ENCODE measurements at regions not wholly inside any gene's neighbourhood (a gene's known extent, or its start where the extent isn't known, plus 50 kb on each side); places are given as distances from the start of the nearest gene placed in this dataset.
A peak's percentile ranks its signal among the peaks of the same experiment; 100 is the strongest.

GRCh38 chr17:72591289-72592241, 470.7 kb downstream of the SOX9 start:
- Mint-ChIP-seq H3K4me3 (peak overlapping the region; percentile 74), H3K36me3 (ENCODE audit: low read depth) (no peaks in the 10 kb centered on the region), H3K4me1 (peaks cover 22% of the 10 kb centered on the region), H3K27ac (peak overlapping the region; percentile 71), H3K27me3 (ENCODE audit: insufficient read depth) (peaks cover 49% of the 10 kb centered on the region), H3K9me3 (no peaks in the 10 kb centered on the region)
- 2 to 3% methylated on average over 10 to 62 of the region's 62 CpGs for WGBS, 2 experiments (ENCODE audit: insufficient coverage in 1 of 2, insufficient read length in 1 of 2)
- Histone ChIP-seq H3K4me1 (ENCODE audit: control insufficient read depth, insufficient read depth, low read length) (peaks cover 3% of the 10 kb centered on the region), H3K36me3 (ENCODE audit: control insufficient read depth, insufficient read depth, low read length) (no peaks in the 10 kb centered on the region), H3K27ac (ENCODE audit: low read depth, low read length) (no peak overlapping the region), H3K4me3 (ENCODE audit: low read length) (peak overlapping the region; percentile 82), H3K9me3 (ENCODE audit: control insufficient read depth, low read length) (no peaks in the 10 kb centered on the region), H3K9ac (ENCODE audit: extremely low read depth, low read length, poor library complexity, severe bottlenecking) (no peak overlapping the region), H3K27me3 (ENCODE audit: control insufficient read depth, insufficient read depth, low read length, poor library complexity, severe bottlenecking) (peaks cover 46% of the 10 kb centered on the region)
- DNase-seq: peak; percentile 81
- TF ChIP-seq CTCF (conservative IDR thresholded peaks at IDR 0.05): no peak

DNA sequence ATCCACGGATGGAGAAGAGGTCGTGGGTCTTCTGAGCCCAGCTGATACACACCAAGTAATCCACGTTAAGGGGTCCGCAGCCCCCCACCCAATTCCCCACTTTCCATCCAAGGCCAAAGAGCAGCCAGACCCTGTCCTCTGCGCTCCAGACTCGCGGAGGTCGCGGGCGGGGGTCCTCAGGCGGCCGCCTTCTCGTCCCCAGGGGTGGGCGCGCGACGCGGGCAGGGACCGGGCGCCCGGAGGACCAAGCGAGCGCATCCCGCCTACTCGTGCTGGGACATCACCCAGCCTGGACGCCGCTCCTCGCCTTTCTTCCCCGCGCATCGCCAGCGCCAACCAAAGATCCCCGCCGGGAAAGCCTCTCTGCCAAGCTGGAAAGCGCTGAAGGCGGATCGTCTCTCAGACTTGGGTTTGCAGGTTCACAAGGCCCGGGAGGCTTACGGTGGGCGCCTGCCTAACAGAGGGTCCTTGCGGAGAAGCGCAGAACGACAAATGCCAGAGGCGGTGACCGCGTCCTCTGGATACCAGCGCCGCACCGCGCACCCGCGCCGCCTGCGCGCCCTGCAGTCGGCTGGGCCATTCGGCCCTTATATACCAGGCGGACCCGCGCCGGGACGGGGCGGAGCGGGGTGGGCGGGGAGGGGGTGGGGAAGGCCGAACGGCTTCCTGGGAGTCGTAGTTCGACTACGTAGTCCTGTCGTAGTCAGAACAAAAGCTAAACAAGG, 471.6 kb downstream of the SOX9 start:
- peaks cover 55% of the 10 kb centered on the region for H3K27me3 Mint-ChIP-seq (ENCODE audit: insufficient read depth)
- no peak for TF ChIP-seq CTCF (conservative IDR thresholded peaks at IDR 0.05)
- WGBS, 2 experiments (ENCODE audit: insufficient coverage in 1 of 2, insufficient read length in 1 of 2): 0% methylated on average over 20 to 71 of the region's 71 CpGs

DNA sequence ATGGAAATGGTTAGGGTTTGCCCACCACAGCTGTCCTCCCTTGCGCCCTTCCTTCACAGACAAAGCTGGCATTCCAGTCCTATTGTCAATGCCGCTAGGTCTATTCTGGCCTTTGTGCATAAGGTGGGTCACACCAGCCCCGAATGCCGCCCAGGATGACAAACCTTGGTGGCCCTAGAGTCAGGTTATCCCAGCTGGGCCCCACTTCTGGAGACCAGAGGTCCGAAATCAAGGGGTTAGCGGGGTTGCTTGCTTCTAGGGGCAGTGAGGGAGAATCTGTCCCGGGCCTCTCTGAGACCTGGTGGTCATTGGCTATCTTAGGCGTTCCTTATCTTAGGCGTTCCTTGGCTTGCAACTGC, 472.1 kb downstream of the SOX9 start:
- no peak overlapping the region for H3K27ac Mint-ChIP-seq

More for the DNA sequence above, 471.6 kb downstream of the SOX9 start:
- peak overlapping the region; percentile 71 for H3K27ac Mint-ChIP-seq
- peaks cover 21% of the 10 kb centered on the region for H3K4me1 Mint-ChIP-seq
- Histone ChIP-seq H3K9me3 (ENCODE audit: control insufficient read depth, low read length) (no peaks in the 10 kb centered on the region), H3K4me3 (ENCODE audit: low read length) (peak overlapping the region; percentile 82), H3K27ac (ENCODE audit: low read depth, low read length) (no peak overlapping the region), H3K27me3 (ENCODE audit: control insufficient read depth, insufficient read depth, low read length, poor library complexity, severe bottlenecking) (peaks cover 46% of the 10 kb centered on the region), H3K4me1 (ENCODE audit: control insufficient read depth, insufficient read depth, low read length) (peaks cover 3% of the 10 kb centered on the region), H3K9ac (ENCODE audit: extremely low read depth, low read length, poor library complexity, severe bottlenecking) (peak overlapping the region; percentile 38), H3K36me3 (ENCODE audit: control insufficient read depth, insufficient read depth, low read length) (no peaks in the 10 kb centered on the region)
- DNase-seq: peak; percentile 98
- H3K36me3 Mint-ChIP-seq (ENCODE audit: low read depth): no peaks in the 10 kb centered on the region
- H3K9me3 Mint-ChIP-seq: no peaks in the 10 kb centered on the region
- peak overlapping the region; percentile 74 for H3K4me3 Mint-ChIP-seq

More for the DNA sequence above, 472.1 kb downstream of the SOX9 start:
- no peak for TF ChIP-seq CTCF (conservative IDR thresholded peaks at IDR 0.05)
- H3K36me3 Mint-ChIP-seq (ENCODE audit: low read depth): no peaks in the 10 kb centered on the region
- no peak for DNase-seq
- H3K36me3 ChIP-seq (ENCODE audit: control insufficient read depth, insufficient read depth, low read length): no peaks in the 10 kb centered on the region
- H3K27ac ChIP-seq (ENCODE audit: low read depth, low read length): no peak overlapping the region
- peaks cover 52% of the 10 kb centered on the region for H3K27me3 Mint-ChIP-seq (ENCODE audit: insufficient read depth)
- no peaks in the 10 kb centered on the region for H3K9me3 ChIP-seq (ENCODE audit: control insufficient read depth, low read length)
- H3K4me3 ChIP-seq (ENCODE audit: low read length): no peak overlapping the region
- 83 to 90% methylated on average over 7 to 9 of the region's 9 CpGs for WGBS, 2 experiments (ENCODE audit: insufficient coverage in 1 of 2, insufficient read length in 1 of 2)
- H3K9ac ChIP-seq (ENCODE audit: extremely low read depth, low read length, poor library complexity, severe bottlenecking): no peak overlapping the region
- H3K4me1 Mint-ChIP-seq: peaks cover 15% of the 10 kb centered on the region
- H3K27me3 ChIP-seq (ENCODE audit: control insufficient read depth, insufficient read depth, low read length, poor library complexity, severe bottlenecking): peaks cover 46% of the 10 kb centered on the region
- no peak overlapping the region for H3K4me3 Mint-ChIP-seq
- peaks cover 3% of the 10 kb centered on the region for H3K4me1 ChIP-seq (ENCODE audit: control insufficient read depth, insufficient read depth, low read length)
- no peaks in the 10 kb centered on the region for H3K9me3 Mint-ChIP-seq

Data from endodermal cell (in vitro differentiated cells).